ENCODE measurements at regions not wholly inside any gene's neighbourhood (a gene's known extent, or its start where the extent isn't known, plus 50 kb on each side); places are given as distances from the start of the nearest gene placed in this dataset.
"Not testable (repeated sequence)": the region's sequence is repeated elsewhere in the genome, so short reads cannot be mapped to it uniquely, and the experiment has no call there.

GRCh38 chr4:189655817-189656216 is 284.9 kb upstream of the FRG1 start:
- DNase-seq: not testable (repeated sequence)

GRCh38 chr4:189656641-189657040 is 284.0 kb upstream of the FRG1 start:
- DNase-seq: no peak

- DNase-seq: not testable (repeated sequence)
Measured at GRCh38 chr4:189658259-189658658, 282.4 kb upstream of the FRG1 start.

- DNase-seq: not testable (repeated sequence)
Measured at GRCh38 chr4:189658831-189659230, 281.8 kb upstream of the FRG1 start.

GRCh38 chr4:189659287-189659686 is 281.4 kb upstream of the FRG1 start:
- no peak for DNase-seq

- DNase-seq: no peak
Measured at GRCh38 chr4:189660722-189661360, 279.8 kb upstream of the FRG1 start.

GRCh38 chr4:189664693-189665250 is 275.9 kb upstream of the FRG1 start:
- DNase-seq: no peak

- DNase-seq: not testable (repeated sequence)
Measured at GRCh38 chr4:189665712-189666305, 274.9 kb upstream of the FRG1 start.

- not testable (repeated sequence) for DNase-seq
Measured at GRCh38 chr4:189667386-189667785, 273.3 kb upstream of the FRG1 start.

- DNase-seq: not testable (repeated sequence)
Measured at GRCh38 chr4:189697675-189698245, 242.9 kb upstream of the FRG1 start.

GRCh38 chr4:189703000-189703399 is 237.7 kb upstream of the FRG1 start:
- DNase-seq: not testable (repeated sequence)

- DNase-seq: not testable (repeated sequence)
Measured at GRCh38 chr4:189706821-189707220, 233.9 kb upstream of the FRG1 start.

GRCh38 chr4:189707227-189707626 is 233.4 kb upstream of the FRG1 start:
- not testable (repeated sequence) for DNase-seq

GRCh38 chr4:189711956-189712355 is 228.7 kb upstream of the FRG1 start:
- not testable (repeated sequence) for DNase-seq

GRCh38 chr4:189721016-189721993 is 219.4 kb upstream of the FRG1 start:
- DNase-seq: not testable (repeated sequence)

- DNase-seq: not testable (repeated sequence)
Measured at GRCh38 chr4:189722324-189723003, 218.2 kb upstream of the FRG1 start.

GRCh38 chr4:189727982-189728638 is 212.6 kb upstream of the FRG1 start:
- not testable (repeated sequence) for DNase-seq

- not testable (repeated sequence) for DNase-seq
Measured at GRCh38 chr4:189731989-189732388, 208.7 kb upstream of the FRG1 start.

- not testable (repeated sequence) for DNase-seq
Measured at GRCh38 chr4:189733507-189733906, 207.2 kb upstream of the FRG1 start.

GRCh38 chr4:189734648-189735267 is 205.9 kb upstream of the FRG1 start:
- DNase-seq: not testable (repeated sequence)

GRCh38 chr4:189736656-189737055 is 204.0 kb upstream of the FRG1 start:
- DNase-seq: not testable (repeated sequence)
